ENCODE measurements at regions not wholly inside any gene's neighbourhood (a gene's known extent, or its start where the extent isn't known, plus 50 kb on each side); places are given as distances from the start of the nearest gene placed in this dataset.

DNA sequence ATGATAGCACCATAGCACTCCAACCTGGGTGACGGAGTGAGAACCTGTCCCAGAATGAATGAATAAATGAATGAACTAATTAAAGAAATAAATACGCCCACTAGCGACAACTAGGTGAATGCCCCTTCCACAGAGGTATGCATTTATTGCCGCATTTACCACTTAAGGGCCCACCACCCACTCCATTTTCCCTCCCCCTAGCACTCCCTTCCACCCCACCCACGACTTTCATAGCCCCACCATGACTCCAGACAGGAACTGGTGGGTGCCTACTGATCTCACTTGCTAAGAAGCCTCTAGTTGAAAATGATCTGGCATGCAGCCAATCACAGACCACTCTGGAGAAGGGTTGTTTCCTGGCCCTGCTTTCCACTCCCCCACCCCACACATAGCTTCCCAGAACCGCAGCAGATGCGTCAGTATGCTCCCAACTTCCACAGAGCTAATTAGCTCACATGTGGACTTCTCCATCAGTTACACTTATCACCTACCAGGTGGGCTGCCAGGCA is 167.6 kb downstream of the WT1 start:
- TF ChIP-seq, protein P1, sequence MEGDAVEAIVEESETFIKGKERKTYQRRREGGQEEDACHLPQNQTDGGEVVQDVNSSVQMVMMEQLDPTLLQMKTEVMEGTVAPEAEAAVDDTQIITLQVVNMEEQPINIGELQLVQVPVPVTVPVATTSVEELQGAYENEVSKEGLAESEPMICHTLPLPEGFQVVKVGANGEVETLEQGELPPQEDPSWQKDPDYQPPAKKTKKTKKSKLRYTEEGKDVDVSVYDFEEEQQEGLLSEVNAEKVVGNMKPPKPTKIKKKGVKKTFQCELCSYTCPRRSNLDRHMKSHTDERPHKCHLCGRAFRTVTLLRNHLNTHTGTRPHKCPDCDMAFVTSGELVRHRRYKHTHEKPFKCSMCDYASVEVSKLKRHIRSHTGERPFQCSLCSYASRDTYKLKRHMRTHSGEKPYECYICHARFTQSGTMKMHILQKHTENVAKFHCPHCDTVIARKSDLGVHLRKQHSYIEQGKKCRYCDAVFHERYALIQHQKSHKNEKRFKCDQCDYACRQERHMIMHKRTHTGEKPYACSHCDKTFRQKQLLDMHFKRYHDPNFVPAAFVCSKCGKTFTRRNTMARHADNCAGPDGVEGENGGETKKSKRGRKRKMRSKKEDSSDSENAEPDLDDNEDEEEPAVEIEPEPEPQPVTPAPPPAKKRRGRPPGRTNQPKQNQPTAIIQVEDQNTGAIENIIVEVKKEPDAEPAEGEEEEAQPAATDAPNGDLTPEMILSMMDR (IDR thresholded peaks at IDR 0.05) = no peak
- TF ChIP-seq POLR2A (IDR thresholded peaks at IDR 0.05) = no peak

Measured in thyroid gland (tissue), 4 donors.